ENCODE measurements at regions not wholly inside any gene's neighbourhood (a gene's known extent, or its start where the extent isn't known, plus 50 kb on each side); places are given as distances from the start of the nearest gene placed in this dataset.

DNA sequence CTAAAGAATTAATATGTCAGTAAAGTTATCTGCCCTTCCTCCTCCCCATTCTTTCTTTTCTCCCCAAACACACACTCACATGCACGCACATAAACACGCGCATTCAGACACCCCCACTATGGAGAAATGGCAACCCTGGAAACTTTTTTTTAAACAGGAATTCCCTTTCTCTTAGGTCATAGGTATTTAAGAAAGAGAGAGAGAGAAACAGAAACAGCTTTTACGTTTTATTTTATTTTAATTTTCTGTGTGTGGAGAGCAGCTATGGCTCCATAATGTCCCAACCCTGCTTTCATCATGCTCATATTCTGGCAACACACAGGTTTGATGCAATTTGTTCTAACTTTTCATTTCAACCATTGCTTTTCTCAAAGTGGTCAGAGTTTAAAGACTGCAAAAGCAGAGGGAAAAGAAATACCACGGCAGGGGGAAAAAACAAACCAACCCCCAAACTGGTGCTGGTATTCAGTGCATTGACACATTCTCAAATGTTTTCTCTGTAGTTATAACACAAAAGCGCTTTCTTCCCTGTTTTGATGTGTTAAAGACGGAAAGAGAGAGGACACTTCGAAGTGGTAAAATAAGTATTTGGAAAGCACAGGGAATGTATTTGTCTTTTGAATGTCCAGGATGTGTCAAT lies 126.0 kb upstream of the TMEM161B start:
- DNase-seq, result no peak

DNA sequence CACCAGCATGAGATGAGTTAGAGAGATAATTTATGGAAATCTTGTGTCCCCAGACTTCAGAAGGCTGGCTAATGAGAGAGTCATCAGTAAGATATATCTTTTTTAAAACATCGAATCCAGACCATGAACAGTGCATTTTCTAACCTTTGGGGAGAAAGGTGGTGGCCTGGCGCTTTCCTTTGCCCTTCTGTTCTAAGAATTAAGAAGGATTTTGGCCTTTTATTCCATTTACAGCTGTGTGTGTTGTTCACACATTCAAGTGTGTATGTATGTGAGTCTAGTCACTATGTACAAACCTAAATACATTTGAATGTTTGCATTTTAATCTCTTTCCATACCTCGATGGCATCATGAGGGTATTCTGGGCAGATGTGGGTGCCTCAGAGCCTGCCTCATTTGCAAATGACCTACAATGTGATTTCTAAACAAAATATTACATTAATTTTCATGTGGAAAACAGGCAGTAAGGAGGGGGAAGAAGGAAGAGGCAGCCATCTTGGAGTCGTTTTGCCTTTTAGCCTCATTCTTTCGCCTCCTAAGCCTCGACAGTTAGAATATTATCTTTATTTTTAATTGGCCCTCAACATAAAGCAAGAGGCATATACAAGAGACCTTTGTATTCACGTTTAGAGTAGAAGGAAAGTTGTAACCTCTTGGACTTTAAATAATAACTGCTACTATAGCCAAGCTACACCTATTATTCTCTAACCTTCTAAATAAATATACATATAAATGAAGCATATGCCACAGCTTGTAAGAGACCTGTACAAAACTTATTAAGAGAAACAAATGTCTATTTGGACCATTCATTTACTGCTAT lies 125.3 kb upstream of the TMEM161B start:
- no peak for DNase-seq

DNA sequence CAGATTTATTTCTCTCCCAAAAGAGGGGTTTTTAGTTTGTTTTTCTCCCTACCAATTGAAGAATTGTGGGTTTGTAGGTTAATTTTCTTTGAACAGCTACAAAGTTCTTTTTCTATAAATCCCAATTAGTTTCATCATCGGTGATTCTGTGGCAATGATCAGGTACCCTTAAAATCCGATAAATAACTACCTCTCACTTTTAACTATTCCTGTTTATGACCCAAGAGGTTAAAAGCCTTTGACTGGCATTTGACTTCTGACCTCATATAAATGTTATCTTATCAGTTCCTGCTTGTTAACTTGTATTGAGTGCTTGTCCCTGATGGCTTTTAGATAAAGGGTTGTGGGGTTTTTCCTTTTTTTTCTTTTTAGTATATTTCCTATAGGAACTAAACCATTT lies 124.4 kb upstream of the TMEM161B start:
- DNase-seq, result no peak

DNA sequence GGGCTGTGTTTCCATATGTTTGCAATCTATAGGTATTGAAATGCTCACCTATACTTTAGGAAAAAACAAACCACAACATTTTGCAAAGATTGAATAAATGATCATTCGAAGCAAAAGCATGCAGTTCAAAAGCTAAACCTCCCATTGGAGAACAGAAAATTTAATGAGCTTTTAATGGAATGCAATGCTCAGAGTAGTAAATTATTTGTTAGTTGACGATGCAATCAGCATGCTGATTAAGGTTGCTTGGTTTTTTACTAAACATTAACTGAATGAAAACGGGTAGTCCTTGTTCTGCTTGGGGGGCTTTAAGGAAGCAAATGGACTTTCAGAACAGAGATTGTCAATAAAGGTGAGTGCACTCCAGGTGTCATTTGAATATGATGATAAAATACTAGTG lies 123.3 kb upstream of the TMEM161B start:
- DNase-seq, result no peak

DNA sequence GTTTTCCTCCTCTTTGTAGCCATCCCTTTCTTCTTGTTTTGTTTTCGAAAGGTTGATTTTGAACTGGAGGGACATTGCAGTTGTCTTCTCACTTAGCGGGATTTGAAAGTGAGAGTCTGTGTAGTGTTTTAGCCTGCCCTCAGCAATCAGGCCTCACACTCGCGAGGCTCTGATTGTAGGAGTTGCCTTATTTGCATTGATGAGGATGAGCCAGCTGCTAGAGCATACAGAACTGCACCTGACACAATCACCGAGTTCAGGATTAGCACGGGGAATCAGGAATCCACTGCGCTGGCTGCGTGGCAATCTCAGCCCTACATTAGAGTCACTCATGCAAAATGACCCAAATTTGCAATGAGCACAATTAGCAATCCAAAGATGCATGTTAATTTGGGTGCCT lies 122.5 kb upstream of the TMEM161B start:
- DNase-seq, result no peak

DNA sequence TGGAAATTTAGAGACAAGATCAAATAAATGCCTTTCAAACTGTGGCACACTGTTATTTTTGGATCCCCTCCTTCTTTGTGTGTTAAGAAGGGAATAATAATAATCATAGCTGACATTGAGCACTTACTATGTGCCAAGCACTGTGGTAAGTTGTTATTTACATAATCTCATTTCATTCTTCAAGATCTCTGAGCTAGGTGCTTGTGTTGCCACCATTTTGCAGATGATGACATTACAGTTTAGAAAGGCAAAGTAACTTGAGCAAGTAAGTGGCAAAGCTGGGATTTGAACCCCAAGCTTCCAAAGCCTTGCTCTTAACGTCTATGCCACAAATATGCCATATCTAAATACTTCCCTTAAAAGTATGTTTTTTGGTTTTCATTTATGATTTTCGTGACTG lies 121.8 kb upstream of the TMEM161B start:
- no peak for DNase-seq

DNA sequence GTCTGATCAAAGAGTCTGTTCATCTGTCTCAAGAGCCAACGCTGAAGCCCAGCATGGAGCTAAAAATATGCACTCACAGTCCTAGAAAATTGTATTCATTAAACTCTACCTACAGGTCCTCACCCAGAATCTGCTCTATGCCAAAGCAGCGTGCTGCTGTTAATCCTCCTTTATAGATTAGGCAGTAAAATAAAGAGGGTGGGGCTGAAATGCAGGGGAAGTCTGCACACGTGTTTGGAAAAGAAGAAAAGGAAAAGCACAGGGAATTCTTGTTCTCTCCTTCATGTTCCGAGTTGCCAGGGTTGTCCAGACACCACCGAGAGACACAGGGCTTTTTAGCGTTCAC lies 121.4 kb upstream of the TMEM161B start:
- DNase-seq, result no peak

DNA sequence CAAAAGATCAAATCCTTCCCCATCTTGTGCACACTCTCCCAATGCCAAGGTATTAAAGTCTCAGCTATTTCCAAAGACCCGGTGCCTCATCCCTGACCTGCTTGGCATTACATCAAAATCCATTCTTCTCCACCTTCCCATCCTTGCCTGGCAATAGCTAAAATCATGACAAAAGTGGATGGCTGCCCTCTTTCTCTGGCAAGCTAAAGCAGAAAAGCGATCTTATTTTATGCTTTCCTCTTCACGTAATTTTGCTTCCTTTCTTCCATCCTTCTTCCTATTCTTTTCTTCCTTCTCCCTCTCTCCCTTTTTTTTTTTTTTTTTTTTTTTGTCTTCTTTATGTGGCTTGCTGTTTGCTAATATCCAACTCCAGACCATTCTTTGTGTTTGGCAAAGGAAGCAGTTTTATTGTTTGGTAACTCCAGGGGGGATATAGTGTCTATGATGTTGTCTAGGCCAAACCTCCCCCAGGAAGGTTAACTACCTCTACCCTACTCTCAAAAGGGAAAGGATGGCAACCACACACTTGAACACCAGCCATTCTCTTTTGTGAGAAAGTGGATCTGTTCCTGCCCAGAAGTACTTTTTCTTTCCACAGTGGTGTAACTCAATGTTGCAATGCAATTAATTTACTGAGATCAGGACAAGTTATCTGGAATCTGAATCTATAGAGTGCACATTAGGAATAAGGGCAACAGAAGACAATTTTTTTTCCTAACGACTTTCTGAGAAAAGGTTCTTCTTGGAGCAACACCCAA lies 120.9 kb upstream of the TMEM161B start:
- DNase-seq, result no peak

DNA sequence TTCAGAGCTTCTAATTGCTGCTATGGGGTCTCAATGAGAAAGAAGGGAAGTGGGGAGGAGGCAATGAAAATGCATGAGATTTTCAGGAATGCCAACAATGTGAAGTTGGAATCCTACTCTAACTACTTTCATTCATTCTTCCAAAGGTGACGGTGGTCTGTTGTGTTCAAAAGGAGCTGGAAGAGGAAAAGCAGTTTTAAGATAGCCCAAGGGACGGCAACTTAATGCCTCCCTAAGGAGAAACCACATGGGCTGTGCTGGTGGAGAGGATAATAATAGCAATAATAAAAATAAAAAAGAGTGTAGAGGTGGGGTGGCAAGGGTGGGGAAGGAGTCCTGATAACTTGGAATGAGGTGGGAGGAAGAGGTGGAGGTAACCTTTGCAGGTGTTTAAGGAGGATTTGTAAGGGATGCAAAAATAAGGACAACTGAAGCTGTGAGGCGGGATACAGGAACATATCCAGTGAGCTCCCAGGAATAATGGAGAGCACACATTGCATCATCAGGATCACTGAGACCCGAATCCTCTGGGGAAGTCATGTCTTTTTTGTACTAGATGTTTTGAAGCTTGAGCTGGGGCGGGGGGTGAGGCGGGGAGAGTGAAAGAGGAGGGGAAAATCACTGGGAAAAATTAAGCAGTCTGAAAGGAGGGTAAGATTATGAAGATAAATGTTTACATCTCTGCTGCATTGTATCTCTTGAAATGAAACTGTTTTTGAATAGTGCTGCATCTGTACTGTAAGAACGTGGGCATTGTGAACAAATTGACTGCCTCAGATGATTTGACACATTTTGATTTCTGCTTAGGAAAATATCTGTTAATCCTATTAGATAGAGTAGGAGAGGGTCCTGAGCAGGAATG lies 120.1 kb upstream of the TMEM161B start:
- no peak for DNase-seq

DNA sequence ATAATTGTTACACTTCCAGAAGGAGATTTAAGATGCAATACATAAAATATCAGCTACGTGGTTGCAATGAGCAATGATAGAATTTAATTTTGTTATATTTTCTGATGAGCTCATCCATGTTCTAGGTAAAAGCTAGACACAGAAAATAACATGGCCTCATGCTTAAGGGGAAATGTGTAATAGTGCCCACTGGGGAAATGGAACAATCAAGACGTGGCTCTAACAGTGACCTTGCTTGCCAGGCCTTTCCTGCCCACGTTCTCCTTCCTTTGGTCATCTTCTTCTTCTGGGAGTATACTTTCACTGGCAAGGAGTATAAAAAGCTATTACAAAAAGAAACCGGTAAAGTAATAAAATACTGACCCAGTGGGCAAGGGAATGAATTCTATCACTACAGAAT lies 116.2 kb upstream of the TMEM161B start:
- no peak for DNase-seq

DNA sequence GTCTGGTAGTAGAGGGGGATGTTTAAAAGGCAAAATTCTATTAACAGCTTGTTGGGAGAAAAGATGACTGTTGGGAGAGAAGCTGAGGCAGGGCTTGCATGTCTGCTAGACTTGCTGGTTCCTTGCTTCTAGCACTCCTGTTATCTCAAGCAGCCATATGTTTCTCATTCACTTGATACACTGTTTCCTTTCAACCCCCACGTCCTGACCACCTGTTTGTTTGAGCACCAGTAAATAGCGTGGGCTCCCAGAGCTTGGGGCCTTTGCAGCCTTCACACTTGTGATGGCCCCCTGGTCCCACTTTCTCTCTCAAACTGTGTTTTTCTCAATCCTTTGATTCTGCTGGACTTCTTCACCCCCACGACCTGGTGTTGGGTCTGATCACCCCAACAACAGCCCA lies 111.7 kb upstream of the TMEM161B start:
- DNase-seq, result no peak

DNA sequence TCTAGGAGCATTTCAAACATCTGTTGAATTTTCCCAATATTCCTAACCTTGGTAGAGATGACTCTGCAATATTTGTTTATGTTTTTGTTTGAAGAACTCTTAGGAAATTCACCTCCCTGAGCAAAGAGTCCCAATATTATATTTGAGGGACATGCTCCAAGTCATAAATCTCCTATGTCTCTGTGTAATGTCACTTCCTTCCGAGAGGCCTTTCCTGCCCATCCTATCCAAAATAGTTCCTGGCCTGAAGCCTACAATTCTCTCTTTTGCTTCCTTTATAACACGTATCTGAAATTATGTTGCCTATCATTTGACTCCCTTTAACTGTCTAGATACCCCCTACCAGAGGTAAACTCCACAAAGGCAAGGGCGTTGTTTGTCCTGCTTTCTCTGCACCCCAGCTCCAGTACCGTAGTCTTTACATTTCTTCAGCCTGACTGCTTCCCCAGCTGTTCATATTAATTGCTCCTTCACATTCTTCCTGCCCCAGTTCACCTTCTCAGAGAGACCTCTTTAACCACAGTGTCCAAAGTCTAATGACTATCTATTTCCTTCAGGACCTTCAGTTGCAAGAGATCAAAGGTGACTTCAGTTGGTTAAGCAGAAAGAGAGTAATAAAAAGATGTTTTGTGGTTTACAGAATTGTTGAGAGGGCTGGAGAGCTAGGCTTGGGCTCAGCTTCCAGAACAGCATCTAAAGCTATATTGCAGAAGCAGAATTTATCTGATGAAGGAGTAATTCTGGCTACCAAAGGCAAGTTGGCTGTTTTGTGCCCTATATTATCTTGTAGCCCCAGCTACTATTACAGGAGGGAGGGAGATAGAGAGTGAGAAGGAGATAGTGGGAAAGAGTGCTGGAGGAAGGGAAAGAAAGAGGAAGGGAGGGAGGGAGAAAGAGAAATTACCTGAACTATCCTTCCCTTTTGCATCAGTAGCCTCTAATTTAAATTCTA lies 109.3 kb upstream of the TMEM161B start:
- no peak for DNase-seq

DNA sequence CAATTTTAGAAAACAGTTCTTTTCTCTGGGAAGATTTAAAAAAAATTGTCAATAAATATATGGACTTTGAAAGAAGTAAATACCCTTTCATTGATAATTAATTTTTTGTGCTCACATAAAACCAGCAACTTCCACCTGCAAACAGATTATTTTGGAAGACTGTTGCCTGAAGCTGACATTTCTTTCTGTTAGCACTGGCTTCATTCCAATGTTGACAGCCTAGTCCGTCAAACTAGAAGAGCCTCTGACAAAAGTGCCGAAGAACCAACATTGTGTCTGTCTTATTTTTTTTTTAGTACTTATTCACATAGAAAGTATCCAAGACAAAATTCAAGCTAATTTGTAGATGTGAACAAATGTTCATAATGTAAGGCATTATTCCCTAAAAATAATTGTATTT lies 108.6 kb upstream of the TMEM161B start:
- DNase-seq, result no peak

DNA sequence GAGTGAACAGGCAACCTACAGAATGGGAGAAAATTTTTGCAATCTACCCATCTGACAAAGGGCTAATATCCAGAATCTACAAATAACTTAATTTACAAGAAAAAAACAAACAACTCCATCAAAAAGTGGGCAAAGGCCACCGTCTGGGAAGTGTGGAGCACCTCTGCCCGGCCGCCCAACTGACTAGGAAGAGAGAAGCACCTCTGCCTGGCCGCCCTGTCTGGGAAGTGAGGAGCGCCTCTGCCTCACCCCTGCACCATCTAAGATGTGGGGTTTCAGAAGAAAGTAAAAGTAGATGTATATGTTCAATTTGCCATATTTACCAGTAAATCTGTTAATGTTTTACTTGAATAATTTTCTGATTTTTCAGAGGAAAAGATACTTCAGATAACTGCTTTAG lies 108.1 kb upstream of the TMEM161B start:
- DNase-seq, result no peak

DNA sequence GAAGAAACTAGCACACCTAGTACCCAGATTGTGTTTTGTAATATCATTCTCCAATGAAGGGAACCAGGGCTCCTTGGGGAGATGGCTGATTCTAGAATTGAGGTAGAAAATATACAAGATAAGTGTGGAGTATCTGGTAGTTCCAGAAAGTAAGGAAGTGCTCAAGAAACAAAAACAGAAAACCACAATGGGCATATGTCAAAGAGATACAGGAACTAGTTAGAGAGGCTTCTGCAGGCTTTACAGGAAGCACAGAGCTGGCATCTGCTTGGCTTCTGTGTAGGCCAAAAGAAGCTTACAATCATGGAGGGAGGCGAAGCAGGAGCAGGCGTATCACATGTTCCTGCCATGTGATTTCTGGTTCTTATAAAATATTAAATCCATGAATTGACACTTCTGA lies 105.7 kb upstream of the TMEM161B start:
- DNase-seq, result no peak

DNA sequence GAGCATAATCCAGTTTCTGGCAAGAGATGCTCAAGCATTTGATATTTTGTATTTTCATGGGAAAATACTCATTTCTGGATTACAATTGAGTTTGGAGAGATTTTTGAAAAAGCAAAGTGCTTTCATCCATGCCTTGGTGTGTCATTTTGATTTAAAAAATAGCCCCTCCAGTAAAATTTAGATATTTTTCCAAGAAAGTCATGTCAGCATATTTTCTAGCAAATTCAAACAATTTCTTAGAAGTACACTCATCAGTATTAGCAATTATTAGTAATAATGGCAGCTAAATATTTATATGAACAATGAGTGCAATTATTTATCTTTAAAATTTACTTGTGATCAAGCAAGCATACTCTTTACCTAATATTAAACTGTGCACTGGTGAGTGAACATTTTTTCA lies 102.2 kb upstream of the TMEM161B start:
- DNase-seq, result no peak

DNA sequence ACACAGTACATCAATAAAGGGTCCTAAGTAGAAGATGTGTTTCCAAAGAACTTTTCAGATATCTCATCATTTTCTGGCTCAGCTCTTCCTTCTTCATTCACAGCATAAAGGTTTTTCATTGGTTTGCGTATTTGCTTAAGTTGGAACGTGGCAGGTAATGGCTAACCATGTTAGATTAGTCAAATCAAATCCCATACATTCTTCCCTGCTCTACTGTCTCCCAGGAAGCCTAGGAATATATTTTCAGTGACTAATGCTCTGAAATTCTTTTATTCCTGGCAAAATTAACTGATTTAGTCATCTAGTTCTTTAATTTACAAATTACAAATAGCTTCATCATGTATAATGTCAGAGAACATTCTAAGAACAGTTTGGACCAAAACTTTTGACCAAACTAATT lies 99.6 kb upstream of the TMEM161B start:
- DNase-seq, result no peak

DNA sequence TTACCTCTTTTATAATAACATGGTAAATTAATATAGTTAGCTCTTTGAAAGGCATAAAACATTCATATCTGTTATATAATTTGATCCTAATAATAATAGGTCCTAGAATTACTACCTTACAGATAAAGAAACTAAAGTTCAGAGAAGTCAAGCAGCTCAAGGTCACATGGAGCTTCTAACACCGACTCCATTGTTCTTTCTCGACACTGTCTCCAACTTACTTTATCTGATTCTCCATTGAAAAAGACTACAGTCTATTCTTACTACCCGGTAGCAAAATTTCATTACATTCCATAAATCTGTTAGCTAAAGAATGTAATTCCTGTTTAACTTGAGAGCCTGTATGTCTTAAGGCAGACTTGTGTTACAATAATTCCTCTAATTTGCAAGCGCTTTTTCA lies 96.3 kb upstream of the TMEM161B start:
- no peak for DNase-seq

DNA sequence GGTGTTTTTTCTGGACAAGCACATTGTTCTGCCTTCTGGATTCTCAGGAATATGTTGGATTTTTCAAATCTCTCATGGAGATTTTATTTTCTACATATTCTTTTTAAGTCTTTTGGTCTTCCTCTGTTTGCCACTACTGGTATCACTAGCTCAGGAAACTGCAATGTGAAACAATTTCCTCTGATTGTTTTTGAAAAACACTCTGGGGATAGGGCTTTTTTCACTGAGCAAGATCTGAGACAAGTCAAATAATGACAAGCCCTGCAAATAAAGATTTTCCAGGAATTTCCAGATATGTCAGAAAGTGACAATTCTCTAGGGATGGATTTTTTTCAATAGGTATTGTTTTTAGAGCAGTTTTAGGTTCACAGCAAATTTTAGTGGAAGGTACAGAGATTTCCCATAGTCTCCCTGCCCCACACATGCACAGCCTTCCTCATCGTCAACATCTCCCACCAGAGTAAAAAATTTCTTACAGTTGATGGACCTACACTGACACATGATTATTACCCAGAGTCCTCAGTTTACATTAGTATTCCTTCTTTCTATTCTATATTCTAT lies 86.9 kb upstream of the TMEM161B start:
- no peak for DNase-seq

DNA sequence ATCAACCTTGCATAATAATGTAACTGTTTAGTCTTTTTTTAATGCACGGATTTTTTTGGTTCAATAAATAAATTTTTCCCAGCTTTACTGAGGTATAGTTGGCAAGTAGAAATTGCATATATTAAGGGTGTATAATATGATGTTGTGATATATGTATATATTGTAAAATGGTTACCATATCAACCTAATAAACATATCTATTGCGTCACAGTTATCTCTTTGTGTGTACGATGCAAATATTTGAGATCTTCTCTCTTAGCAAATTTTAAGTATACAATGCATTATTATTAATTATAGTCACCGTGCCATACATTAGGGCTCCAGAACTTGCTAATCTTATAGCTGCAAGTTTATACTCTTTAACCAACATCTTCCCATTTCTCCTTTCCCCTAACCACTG lies 57.2 kb upstream of the TMEM161B start:
- DNase-seq, result no peak

DNA sequence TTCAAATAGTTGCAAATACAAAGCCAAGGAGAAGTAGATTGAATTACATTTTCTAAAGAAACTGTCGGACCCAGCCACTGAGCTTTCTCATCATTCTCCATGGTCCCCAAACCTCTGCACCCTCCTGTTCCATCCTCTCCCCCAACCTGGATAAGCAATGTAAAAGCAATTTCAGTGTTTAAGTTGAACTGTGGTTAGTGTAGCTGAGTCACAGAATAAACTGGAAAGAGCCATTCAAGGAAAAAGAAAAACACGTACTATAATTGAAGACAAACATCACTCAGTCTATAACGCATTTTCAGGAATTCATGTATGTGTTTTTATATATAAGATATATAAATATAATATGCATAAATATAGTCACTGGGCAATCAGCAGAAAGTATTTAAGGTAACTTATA lies 54.1 kb upstream of the TMEM161B start:
- DNase-seq, result no peak
